T-helper 9 cell (primary cell): ENCODE measurements at regions not wholly inside any gene's neighbourhood (a gene's known extent, or its start where the extent isn't known, plus 50 kb on each side); places are given as distances from the start of the nearest gene placed in this dataset.
"Not testable (repeated sequence)": the region's sequence is repeated elsewhere in the genome, so short reads cannot be mapped to it uniquely, and the experiment has no call there.

Experiments
- DNase-seq: peaks from one replicate; pipeline ENCODE4 v3.0.0-alpha.2; 2020

DNA sequence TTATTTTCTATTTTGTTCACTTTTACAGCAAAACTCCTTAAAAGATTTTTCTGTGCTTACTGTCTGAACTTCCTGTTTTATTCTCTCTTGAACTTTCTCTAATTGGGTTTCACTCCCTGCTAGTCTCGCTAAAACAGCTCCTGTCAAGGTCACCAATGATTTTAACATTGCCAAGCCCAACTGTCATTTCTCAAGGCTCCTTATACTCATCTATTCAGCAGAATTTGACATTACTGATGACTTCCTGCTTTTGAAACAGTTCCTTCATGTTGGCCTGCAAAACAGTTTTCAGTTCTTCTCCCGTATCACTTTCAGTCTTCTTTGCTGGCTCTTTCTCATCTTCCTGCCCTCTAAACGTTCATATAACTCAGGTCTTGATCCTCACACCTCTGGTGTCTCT, 268.5 kb upstream of the USP15 start:
- no peak for DNase-seq

DNA sequence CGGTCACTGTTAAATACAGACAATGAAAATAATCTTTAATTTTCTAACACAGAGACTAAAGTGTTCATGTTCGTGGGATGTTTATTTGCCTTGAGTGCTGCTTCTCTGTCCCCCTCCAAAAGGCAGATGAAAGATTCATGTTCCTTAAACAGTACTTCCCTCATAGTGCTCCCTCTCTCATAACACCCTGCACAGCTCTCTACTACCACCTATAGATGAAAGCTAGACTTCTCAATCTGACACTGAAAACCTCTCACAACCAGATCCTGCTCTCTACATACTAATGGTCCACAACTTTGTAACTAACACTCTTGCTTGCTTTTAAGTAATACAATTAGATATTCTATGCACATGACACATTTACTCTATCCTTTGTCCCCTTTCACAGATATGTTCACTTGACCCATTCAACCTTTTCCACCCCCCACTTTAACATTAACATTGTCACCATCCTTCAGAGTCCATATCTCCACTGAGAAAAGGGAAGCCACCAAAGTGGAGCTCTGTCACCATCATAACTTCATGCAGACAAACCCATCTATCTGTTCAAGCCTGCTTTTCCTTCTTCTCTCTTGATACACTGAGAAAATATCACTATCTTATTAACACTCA, 266.4 kb upstream of the USP15 start:
- no peak for DNase-seq

DNA sequence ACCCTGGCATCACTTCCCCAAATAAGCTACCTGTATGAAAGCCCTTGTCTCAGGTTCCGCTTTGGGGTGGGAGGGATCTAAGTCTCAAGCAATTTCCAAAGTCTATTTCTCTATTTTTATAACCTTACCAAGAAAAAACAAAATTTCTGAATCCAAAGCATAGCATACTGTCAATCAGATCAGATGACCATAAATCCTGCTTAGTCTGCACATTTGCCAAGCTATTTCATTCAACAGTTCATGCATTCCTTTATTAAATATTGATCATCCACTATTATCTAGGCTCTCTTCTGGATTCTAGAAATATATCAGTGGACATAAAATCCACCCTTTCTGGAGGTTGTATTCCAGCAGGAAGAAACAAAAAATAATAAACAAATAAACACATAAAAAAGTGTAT, 263.5 kb upstream of the USP15 start:
- DNase-seq, result no peak

DNA sequence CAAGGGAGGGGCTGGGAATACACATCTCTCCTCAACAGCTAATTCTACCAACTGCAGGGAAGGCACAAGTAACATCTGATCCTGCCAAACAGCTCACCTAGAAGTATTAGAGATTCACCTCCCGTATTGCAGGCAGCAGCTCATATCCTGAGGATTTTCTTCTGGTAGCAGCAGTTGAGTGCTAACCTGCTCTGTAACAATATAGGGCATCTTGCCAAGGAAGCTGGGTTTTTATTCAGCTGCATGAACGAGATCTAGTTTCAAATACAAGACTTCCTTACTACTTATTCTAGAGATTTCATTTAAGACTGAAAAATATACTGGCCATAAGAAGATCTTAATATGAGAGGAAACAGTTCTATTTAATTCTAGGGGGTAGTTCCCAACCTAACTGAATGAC, 261.4 kb upstream of the USP15 start:
- DNase-seq, result no peak

DNA sequence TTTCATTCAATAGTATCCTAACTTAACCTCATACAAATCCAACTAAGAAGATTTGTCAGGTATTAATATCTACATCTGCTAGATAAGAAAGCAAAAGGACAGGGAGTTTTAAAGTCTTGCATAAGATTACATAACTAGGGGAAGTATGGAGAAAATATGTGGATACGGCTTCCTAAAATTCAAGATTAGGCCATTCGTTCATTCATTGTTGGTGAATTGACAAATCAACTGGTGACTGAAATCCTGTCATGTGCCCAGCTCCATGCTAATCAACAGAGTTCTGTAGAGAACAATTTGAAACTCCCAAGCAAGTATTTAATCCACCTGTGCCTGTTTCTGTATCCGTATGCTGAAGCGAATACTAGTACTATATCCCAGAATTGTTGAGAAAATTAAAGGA, 260.9 kb upstream of the USP15 start:
- no peak for DNase-seq

DNA sequence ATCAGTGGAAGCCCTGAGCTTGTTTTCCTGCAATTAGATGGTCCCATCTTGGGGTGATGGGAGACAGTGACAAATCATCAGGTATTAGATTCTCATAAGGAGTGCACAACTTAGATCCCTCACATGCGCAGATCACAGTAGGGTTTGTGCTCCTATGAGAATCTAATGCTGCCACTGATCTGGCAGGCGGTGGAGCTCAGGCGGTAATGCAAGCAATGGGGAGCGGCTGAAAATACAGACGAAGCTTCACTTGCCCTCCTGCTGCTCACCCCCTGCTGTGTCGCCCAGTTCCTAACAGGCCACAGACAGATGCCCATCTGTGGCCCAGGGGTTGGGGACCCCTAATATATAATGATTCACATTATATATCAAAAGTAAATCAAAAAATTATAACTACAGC, 258.8 kb upstream of the USP15 start:
- no peak for DNase-seq

DNA sequence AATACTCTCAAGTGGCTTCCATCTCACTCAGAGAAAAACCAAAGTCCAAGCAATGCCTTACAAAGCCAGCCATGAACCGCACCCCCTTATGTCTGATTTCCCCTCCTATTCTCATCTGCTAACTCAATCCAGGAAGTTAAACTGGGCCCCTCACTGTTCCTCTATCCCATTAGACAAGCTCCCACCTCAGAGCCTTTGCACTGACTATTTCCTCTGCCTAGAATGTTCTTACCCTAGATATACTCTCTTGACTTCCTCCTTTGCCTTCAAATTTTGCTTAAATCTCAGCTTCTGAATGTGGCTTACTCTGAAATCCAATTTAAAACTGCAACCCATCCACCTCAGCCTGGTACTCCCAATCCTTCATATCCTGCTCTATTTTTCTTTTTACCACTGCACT, 257.0 kb upstream of the USP15 start:
- no peak for DNase-seq

DNA sequence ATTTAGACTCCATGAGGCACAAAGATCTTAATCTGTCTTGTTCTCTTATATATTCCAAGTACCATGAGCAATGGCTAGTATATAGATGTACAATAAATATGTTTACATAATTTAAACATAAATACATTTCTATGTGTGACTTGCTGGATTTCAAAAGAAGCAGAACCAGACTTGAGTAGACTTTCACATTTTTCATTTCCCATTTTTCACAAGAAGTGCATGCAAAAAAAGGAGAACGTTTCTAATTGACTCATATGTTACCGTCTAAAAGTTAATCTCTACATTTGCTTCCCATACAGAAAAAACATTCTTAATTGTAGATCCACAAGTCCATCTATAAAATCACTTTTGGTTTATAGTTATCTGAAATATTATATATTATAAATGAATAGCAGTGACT, 256.5 kb upstream of the USP15 start:
- no peak for DNase-seq

DNA sequence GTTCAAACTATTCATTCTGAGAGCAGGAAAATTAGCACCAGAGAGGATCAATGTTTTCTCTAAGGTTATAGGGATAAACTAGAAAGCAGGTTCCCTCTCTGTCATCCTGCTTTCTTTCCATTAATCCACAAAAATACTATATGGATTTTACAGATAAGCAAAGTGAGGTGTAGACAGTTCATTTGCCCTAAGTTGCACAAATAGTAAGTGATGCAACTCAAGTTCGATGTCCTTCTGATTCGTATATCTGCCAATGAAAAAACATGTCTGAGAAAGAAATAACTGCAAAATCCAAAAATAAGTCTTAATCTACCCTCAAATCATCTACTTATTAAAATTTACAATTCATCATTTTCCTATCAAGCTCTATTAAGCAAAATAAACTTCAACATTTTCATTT, 254.6 kb upstream of the USP15 start:
- DNase-seq, result no peak

DNA sequence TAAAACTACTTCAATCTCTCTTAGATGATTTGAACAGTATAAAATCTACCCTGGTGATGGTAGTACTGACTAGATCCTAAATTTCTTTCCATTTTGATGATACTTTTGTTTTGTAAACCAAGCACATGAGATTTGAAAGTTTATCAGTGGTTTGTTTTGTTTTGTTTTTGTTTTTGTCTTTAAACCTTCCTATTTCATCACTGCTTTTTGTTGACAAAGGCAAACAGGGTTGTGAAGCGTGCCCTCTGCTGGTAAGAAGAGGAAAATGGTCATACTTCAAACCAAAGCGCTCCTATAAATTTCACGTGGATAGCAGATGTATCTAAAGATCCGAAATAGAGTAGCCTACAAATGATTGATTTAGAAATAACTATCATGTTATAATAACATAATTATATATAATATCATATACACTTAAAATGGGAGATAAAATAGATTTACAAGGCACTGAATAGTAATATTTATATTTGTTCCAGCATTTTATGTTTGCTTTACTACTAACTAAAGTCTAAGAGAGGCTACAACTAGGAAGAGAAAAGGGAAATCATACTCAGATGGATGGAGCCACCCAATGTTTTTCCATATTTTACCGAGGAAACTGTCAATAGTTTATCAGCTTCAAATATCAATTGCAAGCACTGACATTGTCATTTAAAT, 254.0 kb upstream of the USP15 start:
- no peak for DNase-seq

DNA sequence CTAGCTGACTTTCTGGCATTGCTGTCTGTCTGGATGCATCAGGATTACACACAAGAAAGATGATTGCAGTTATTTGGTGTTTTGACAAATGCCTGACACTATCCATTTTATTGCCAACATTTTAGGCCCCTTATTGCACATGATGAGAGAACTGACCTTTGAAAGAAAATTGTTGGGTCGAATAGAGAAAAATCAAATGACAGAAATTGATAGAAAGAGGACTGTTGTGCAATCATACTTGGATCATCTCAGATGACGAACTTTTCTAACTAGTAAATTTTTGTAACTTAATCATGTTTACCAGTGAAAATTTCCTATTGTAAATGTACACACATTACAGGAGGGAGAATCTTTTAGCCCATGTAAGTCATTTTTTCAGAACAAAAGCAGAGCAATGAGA, 251.5 kb upstream of the USP15 start:
- DNase-seq, result no peak

DNA sequence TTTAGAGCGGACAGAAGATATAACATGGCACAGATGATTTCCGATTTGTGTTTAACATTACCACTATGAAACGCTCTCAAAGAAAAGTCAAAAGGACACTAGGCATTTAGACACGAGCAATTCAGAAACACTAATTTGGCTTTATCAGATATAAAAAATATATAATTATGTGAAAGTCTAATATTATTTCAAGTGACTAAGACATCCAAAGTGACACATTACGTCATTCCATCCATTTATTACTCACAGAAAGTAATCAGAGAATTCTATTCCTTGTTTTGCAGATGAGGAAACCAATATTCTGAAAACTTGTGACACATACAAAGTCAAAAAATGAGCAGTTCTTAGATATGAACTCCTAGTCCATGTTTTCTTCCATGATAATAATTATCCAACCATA, 250.8 kb upstream of the USP15 start:
- DNase-seq, result no peak

DNA sequence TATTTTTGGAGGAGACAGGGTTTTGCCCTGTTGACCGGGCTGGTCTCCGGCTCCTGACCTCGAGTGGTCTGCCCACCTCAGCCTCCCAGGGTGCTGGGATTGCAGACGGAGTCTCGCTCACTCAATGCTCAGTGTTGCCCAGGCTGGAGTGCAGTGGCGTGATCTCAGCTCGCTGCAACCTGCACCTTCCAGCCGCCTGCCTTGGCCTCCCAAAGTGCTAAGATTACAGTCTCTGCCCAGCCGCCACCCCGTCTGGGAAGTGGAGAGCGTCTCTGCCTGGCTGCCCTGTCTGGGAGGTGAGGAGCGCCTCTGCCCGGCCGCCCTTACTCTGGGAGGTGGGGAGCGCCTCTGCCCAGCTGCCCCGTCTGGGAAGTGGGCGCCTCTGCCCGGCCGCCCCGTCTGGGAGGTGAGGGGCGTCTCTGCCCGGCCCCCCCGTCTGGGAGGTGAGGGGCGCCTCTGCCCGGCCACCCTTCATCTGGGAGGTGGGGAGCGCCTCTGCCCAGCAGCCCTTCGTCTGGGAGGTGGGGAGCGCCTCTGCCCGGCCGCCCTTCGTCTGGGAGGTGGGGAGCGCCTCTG, 249.8 kb upstream of the USP15 start:
- DNase-seq, result not testable (repeated sequence)

DNA sequence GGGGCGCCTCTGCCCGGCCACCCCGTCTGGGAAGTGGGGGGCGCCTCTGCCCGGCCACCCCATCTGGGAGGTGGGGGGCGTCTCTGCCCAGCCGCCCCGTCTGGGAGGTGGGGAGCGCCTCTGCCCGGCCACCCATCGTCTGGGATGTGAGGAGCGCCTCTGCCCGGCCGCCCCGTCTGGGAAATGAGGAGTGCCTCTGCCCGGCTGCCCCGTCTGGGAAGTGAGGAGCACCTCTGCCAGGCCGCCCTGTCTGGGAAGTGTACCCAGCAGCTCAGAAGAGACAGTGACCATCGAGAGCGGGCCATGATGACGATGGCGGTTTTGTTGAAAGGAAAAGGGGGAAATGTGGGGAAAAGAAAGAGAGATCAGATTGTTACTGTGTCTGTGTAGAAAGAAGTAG, 249.2 kb upstream of the USP15 start:
- DNase-seq, result not testable (repeated sequence)

DNA sequence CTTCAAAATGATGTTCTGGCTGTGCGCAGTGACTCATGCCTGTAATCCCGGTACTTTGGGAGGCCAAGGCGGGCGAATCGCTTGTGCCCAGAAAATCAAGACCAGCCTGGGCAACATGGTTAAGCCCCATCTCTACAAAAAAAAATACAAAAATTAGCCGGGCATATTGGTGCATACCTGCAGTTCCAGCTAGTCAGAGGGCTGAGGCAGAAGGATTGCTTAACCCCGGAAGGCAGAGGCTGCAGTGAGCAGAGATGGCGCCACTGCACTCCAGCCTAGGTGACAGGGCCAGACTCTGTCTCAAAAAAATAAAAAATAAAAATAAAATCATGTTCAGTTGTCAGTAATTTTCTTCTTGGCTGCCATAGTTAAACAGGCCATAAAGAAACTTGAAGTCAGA, 245.9 kb upstream of the USP15 start:
- no peak for DNase-seq

DNA sequence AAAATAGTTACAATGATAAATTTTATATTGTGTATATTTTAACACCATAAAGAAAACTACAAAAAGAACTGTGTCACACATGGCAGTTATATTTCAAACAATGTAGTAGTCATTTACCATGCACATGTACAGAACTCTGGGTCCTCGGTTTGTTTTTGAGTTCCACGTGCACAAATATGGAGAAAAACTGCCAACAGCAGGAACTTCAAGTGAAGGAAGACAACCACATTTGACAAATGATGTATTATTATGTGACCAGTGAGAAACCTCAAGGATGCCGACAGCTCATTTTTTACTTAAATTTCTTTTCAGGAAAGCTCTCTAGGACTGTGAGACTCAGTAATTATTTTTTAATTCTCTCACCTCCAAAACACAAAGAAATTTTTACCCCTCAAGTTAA, 244.2 kb upstream of the USP15 start:
- DNase-seq, result no peak

DNA sequence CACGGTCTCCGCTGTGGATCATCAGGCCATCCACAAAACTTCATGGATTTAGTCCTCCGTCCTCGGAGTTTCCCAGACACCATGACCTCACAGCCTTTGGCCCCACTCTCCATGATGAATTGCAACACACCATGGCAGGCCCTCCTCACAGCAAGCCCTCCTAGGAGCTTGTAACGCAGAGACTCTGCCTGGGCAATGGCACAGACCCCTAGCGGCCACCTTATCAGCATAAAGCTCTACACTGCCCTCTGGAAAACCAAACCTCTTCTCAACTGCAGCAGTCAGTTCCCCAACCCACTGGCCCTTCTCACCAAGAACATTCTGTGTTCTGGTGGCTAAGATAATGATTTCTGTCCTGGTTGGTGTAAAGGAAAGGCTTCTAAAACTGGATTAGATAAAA, 238.4 kb upstream of the USP15 start:
- no peak for DNase-seq

DNA sequence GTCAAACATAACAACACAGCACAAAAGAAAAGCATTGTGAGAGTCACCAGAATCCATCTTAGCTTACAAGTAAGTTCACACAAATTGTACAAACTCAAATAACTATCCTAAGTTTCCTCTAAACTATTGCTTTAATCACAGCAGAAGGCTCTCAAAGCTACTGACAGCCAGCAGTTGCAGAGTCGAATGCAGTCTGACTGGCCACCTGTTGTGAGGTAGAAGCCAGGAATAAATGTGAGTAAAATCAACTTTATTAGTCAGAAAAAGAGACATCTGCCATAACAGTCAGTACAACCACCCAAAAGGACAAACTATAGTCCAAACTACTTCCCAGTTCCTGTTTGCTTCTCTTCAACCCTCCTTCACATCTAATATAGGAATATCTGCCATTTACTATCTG, 231.7 kb upstream of the USP15 start:
- no peak for DNase-seq

DNA sequence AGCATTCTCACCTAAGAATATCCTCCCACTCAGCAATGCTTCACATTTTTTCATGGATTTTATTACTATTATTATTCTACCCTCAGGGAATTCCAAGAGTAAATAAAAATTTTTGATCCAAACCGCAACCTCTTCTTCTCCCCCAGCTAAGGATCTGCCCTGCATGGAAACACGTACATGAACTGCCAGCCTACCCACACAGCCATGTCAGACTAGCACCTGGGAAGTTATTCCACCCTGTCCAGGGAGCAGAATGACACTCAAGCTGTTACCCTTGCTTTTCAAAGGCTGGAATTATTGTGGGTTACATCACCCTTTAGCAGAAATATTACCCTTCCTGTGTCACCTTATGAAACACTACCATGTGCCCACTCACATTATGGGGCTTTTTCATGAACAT, 227.3 kb upstream of the USP15 start:
- DNase-seq, result no peak

DNA sequence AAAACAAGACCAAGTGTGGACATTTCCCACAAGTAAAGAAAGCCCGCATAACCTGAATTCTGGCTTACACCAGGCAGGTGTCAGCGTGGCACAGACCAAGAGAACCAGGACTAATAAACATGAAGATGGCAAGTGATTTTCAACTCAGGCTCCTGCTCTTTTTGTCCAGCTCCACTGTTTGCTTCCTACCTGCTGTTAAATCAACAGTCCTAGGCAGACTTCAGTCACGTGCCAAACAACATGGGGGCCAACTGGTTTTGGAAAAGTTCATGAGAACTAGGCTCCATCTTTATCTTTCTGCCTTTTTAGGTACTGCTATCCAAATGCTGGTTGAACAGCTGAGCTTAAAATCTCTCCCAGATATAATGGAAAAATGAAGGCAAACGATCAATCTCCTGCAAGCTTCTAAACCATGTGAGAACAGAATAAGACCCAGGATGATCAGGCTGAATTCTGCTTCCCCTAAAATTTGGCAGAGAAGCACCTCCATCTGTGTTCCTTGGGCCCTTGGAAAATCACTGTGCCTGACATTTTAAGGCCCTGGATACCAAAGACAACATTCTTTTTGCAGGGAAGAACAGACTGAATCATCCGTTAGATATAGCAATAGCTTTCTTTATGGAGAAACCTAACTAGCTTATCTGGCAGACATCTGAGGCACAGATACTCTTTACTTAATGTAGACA, 215.6 kb upstream of the USP15 start:
- DNase-seq, result no peak

DNA sequence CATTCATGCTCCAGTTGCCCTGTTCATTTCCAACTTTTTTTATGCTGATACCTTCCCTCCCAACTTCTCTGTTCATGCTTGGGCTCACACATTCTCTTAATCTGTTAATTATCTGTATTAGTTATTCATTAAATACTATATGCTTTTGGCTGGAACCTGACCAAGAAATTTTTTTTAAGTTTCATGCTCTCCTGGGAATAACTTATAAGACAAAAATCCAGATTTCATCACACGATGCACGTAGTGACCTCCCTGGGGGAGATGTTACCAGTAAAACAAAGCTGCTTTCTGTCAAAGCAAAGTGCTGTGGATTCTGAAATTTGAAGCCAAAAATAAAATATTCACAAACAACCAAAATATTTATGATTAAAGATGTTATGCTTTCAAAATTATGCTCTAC, 215.0 kb upstream of the USP15 start:
- no peak for DNase-seq

DNA sequence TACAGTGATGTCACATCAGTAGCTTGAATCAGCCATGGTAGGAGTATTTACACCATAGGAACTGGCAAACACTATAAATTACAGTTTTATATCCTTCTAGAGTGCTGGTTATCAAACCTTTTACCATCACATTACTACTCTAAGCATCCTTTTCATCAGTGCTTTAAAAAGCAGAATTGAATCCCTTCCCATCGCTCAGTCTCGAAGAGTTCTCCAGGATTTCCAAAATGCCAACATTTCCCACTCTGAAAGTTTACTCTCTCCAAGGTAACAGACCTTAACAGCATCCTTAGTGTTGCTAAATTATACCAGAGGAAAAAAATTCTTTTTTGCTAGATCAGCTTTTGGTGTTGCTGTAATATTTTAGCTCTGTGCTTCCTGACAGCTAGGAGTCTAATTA, 209.4 kb upstream of the USP15 start:
- DNase-seq, result no peak

DNA sequence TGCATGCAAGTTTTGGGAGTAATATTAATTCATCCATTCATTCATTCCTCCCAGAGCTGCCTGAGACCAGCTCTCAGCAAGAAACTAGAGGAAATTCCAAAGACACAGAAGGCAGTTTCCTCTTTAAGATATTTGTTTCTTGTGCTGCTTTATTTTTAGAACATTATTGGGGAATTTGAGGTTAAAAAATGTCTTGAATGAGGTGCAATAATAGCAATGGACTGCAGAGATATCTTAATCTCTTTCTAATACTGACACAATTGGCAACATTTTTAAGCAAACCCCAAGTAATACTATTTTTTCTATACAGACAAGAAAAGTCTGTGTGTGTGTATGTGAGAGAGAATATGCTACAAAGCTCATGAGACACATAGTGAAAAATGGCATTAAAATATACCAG, 190.2 kb upstream of the USP15 start:
- no peak for DNase-seq

DNA sequence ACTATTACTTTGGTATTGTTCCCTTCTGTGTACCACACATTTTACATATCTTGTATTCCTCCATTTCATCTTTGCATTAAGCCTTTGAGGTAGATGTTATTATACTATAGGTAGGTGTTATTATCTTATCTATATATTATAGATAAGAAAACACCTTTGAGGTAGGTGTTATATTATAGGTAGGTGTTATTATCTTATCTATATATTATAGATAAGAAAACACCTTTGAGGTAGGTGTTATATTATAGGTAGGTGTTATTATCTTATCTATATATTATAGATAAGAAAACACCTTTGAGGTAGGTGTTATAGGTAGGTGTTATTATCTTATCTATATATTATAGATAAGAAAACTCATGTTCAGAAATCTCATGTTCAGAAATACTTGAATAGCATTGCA, 187.0 kb upstream of the USP15 start:
- not testable (repeated sequence) for DNase-seq
